ENCODE measurements at regions not wholly inside any gene's neighbourhood (a gene's known extent, or its start where the extent isn't known, plus 50 kb on each side); places are given as distances from the start of the nearest gene placed in this dataset.

GRCh38 chr20:39165099-39165498 is 203.0 kb downstream of the DHX35 start:
- DNase-seq (ENCODE audit: low read depth in 2 of 2): no peak

GRCh38 chr20:39164642-39165041 is 202.5 kb downstream of the DHX35 start:
- no peak for DNase-seq (ENCODE audit: low read depth in 2 of 2)

- no peak for DNase-seq (ENCODE audit: low read depth in 2 of 2)
Measured at GRCh38 chr20:39163993-39164392, 201.8 kb downstream of the DHX35 start.

GRCh38 chr20:39161900-39162299 is 199.8 kb downstream of the DHX35 start:
- no peak for DNase-seq (ENCODE audit: low read depth in 2 of 2)

- no peak for DNase-seq (ENCODE audit: low read depth in 2 of 2)
Measured at GRCh38 chr20:39155971-39156370, 193.8 kb downstream of the DHX35 start.

- DNase-seq (ENCODE audit: low read depth in 2 of 2): no peak
Measured at GRCh38 chr20:39152742-39153141, 190.6 kb downstream of the DHX35 start.

- no peak for DNase-seq (ENCODE audit: low read depth in 2 of 2)
Measured at GRCh38 chr20:39152126-39152525, 190.0 kb downstream of the DHX35 start.

GRCh38 chr20:39150501-39150900 is 188.4 kb downstream of the DHX35 start:
- DNase-seq (ENCODE audit: low read depth in 2 of 2): no peak

- no peak for DNase-seq (ENCODE audit: low read depth in 2 of 2)
Measured at GRCh38 chr20:39146394-39146793, 184.2 kb downstream of the DHX35 start.

- no peak for DNase-seq (ENCODE audit: low read depth in 2 of 2)
Measured at GRCh38 chr20:39145921-39146320, 183.8 kb downstream of the DHX35 start.

- no peak for DNase-seq (ENCODE audit: low read depth in 2 of 2)
Measured at GRCh38 chr20:39144757-39145156, 182.6 kb downstream of the DHX35 start.

- DNase-seq (ENCODE audit: low read depth in 2 of 2): no peak
Measured at GRCh38 chr20:39142407-39143096, 180.4 kb downstream of the DHX35 start.

- no peak for DNase-seq (ENCODE audit: low read depth in 2 of 2)
Measured at GRCh38 chr20:39137299-39137698, 175.2 kb downstream of the DHX35 start.

GRCh38 chr20:39136798-39137197 is 174.7 kb downstream of the DHX35 start:
- DNase-seq (ENCODE audit: low read depth in 2 of 2): no peak

- no peak for DNase-seq (ENCODE audit: low read depth in 2 of 2)
Measured at GRCh38 chr20:39135885-39136544, 173.9 kb downstream of the DHX35 start.

GRCh38 chr20:39133201-39133600 is 171.1 kb downstream of the DHX35 start:
- DNase-seq (ENCODE audit: low read depth in 2 of 2): no peak

- no peak for DNase-seq (ENCODE audit: low read depth in 2 of 2)
Measured at GRCh38 chr20:39132511-39132910, 170.4 kb downstream of the DHX35 start.

- no peak for DNase-seq (ENCODE audit: low read depth in 2 of 2)
Measured at GRCh38 chr20:39132093-39132492, 169.9 kb downstream of the DHX35 start.

GRCh38 chr20:39130627-39131026 is 168.5 kb downstream of the DHX35 start:
- no peak for DNase-seq (ENCODE audit: low read depth in 2 of 2)

GRCh38 chr20:39129523-39129922 is 167.4 kb downstream of the DHX35 start:
- no peak for DNase-seq (ENCODE audit: low read depth in 2 of 2)

- DNase-seq (ENCODE audit: low read depth in 2 of 2): no peak
Measured at GRCh38 chr20:39124064-39124463, 161.9 kb downstream of the DHX35 start.

- no peak for DNase-seq (ENCODE audit: low read depth in 2 of 2)
Measured at GRCh38 chr20:39123185-39123557, 161.0 kb downstream of the DHX35 start.

GRCh38 chr20:39117491-39117890 is 155.3 kb downstream of the DHX35 start:
- peak; percentile 37 to 48 for DNase-seq (ENCODE audit: low read depth in 2 of 2)

All from lung microvascular endothelial cell (primary cell).